Activated effector memory CD4-positive, alpha-beta T cell treated with anti-CD3 and anti-CD28 coated beads, Interleukin-2, amount 50 U/mL, for 16 hours (primary cell): ENCODE measurements at regions not wholly inside any gene's neighbourhood (a gene's known extent, or its start where the extent isn't known, plus 50 kb on each side); places are given as distances from the start of the nearest gene placed in this dataset.
"Not testable (repeated sequence)": the region's sequence is repeated elsewhere in the genome, so short reads cannot be mapped to it uniquely, and the experiment has no call there.

Experiments
- DNase-seq: peaks from one replicate; pipeline ENCODE4 v3.0.0-alpha.2; 2020

DNA sequence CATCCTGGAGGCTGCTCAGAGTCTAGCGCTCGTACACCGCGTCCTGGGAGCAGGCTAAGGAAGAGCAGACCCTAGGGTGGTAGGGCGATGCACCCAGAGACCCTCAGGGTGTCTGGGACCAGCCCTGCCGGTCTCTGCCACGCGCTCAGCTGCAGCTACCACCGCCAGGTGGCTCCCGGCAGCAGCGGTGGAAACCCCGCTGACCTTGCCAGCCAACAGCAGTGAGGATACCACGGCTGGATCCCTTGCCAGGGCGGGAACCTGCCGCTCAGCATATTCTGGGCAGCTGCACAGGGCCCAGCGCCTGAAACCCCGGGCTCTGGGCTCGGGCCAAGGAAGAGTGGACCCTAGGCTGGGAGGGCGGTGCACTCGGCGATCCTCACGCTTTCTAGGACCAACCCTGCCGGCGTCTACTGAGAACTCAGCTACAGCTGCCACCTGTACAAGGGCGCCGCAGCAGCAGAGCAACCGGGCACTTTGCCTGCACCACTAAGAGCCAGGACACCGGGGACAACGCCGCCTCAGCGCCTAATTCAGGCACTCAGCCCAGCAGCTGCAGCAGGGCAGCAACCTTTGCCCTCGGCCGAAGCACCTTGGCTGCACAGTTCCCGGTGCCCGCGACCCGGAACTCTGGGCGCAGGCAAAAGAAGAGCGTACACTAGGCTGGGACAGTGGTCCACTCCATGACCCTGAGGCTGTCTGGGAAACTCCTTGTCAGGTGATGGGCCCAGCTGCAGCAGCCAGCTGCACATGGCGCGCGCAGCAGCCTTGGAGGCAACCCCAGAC lies 80.8 kb downstream of the POTEB2 start:
- DNase-seq: not testable (repeated sequence)

GRCh38 chr15:20783598-20784184 lies 82.4 kb downstream of the POTEB2 start:
- DNase-seq: not testable (repeated sequence)

GRCh38 chr15:20775412-20775811 lies 90.7 kb downstream of the POTEB2 start:
- not testable (repeated sequence) for DNase-seq

GRCh38 chr15:20767943-20768342 lies 98.2 kb downstream of the POTEB2 start:
- DNase-seq: not testable (repeated sequence)

- not testable (repeated sequence) for DNase-seq
Measured at GRCh38 chr15:20762422-20762821, 103.7 kb downstream of the POTEB2 start.

DNA sequence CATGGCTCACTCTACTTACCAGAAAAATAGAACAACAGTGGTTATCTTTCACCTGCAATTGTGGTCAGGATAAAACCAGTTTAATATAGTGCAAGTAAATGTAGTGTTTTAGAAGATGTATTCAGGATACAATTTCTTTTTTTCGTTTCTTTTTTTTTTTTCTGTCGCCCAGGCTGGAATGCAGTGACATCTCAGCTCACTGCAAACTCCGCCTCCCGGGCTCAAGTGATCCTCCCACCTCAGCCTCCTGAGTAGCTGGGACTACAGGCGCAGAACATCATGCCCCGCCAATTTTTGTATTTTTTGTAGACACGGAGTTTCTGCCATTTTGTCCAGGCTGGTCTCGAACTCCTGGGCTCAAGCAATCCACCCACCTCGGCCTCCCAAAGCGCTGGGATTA lies 109.7 kb downstream of the POTEB2 start:
- not testable (repeated sequence) for DNase-seq

GRCh38 chr15:20755665-20756398 lies 110.3 kb downstream of the POTEB2 start:
- DNase-seq: peak; percentile 85

GRCh38 chr15:20733493-20733892 lies 132.6 kb downstream of the POTEB2 start:
- DNase-seq: not testable (repeated sequence)
